SKM-1 treated with dmso at 0.1 percent for 144 hours (cell line): ENCODE measurements at regions not wholly inside any gene's neighbourhood (a gene's known extent, or its start where the extent isn't known, plus 50 kb on each side); places are given as distances from the start of the nearest gene placed in this dataset.
"Not testable (repeated sequence)": the region's sequence is repeated elsewhere in the genome, so short reads cannot be mapped to it uniquely, and the experiment has no call there.

Source experiments
- DNase-seq: peaks from one replicate; lab custom pipeline; 2025; ENCODE audit not compliant: unreplicated experiment; lab: John Stamatoyannopoulos, UW

DNA sequence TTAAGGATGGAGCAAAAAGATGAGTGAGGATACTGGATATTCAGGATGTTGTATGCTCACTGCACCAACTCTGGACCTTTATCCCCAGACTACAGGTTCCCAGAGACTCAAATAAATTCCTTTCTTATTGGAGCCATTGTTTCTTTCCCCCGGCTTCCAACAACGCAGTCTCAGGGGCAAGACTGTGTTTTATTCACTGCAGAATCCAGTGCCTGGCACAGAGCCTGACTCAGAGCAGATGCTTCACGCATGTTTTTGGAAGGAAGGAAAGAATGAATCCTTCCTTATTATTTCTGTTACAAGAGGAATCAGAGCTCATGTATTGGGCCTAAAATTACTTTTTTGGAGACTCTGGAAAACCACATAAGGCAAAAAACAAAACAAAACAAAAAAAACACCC, 96.0 kb upstream of the VGLL4 start:
- no peak for DNase-seq

DNA sequence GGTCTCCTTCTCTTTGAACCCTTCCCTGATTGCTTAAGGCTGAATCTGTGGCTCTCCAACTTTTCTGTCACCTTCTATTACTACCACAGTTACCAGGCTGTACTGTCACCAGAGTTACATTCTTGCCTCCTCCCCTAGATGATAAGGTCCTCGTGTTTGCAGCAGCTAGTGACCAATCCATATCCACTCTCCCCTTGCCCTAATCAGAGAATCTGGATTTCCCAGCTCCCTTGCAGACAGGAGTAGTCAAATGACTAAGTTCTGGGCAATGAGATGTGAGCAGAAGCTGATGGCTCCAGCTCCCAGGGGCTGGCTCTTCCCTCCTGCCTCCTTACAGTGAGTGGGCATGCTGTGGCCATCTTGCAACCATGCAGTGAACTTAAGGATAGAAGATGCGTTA, 95.4 kb upstream of the VGLL4 start:
- no peak for DNase-seq

DNA sequence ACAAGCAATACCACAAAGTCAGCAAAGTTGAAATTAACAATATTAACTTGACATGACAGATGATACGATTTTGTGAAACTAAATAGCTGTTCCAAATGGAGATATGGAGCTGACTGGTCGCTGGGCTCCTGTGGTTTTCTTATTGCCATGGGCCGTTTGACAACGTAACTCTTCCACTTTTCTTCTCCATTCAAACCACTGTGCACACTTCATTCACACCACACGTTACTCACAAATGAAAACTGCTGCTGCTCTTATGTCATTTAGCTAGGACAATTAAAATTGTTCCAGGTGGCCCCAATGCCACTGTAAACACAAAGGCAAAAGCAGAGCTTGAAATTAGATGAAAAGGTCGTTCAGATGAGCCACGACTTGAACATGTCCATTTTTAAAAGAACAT, 94.0 kb upstream of the VGLL4 start:
- no peak for DNase-seq

DNA sequence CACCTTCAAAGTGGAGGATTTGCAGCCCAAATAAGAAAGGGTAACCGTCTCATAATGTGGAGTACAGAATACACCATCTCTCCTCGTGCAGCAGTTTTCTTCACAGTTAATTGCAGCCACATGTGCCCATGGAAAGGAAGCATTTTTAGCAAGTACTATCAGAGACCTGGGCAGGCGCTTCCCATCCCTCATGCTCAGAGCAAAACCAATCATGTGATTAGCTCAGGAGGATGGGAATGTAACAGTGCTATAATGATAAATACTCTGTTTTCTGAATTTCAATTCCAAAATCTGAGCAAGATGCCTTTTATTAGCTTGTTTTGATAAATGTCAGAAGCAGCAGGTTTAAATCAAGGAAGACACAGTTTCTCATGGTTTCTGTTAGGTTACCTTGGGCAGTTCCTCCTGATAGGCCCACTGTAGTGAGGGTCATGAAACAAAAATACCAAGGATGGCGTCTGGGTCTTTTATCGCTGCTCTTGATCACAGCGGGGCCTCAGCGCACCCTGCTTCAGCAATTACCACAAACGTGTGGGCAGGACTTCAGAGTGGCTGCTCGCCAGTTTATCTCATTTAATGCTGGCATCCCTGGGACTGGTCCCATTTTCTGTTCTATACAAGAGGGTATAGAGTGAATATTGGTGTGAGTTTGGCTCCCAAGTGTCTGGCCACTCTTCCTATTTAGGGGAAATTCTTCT, 92.6 kb upstream of the VGLL4 start:
- no peak for DNase-seq

DNA sequence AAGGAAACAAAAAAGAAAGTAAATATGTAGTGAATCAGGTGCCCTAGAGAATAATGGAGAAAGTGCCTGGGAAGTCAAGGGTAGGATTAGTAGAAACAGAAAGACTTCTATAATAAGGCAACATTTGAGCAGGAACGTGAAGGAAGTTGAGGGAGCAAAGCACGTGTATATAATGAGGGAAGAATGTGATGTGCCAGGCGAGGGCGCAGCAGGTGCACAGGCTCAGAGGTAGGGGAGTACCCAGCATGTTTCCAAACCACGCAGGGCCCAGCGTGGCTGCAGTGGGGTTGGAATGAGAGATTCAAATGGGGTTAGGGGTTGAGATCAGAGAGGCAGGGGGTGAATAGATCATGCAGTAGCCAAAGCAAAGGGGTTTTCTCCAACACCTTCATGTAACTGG, 91.9 kb upstream of the VGLL4 start:
- DNase-seq: no peak

DNA sequence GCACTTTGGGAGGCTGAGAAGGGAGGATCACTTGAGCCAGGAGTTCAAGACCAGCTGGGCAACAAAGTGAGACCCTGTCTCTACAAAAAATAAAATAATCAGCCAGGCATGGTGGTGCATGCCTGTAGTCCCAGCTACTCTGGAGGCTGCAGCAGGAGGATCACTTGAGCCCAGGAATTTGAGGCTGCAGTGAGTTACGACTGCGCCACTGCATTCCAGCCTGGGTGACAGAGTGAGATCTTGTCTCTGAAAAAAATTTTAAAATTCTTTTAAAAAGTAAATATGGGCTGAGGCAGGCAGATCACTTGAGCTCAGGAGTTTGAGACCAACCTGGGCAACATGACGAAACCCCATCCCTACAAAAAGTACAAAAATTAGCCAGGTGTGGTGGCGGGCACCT, 91.4 kb upstream of the VGLL4 start:
- DNase-seq: not testable (repeated sequence)

DNA sequence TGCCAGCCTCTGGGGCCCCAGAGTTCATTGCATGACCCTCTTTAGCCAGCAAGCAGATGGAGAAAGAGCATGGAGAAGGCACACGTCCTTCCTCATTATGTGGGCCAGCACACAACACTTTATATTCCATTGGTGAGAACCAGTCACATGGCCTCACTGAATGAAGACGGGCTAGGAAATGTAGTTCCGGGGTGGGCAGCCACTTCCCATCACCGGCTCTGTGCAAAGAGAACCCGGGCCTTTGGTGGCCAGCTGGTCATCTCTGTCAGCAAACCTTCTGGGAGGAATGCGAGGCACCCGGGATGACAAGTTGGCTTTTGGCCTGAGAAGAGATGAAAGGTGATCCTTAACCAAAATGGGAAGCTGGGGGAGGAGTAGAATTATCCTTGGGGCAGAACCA, 90.2 kb upstream of the VGLL4 start:
- DNase-seq: no peak

DNA sequence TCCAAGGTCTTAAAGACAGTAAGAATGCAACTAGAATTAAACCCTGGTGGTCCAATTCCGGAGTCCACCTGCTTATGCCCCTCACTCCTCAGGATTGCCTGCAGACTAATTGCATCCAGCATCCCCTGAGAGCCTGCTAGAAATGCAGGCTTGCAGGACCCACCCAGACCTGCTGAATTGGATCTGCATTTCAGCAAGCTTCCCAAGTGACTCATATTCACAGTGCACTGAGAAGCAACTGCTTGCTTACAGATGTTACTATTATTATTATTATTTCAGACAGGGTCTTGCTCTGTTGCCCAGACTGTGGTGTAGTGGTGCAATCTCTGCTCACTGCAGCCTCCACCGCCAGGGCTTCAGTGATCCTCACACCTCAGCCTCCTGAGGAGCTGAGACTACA, 83.5 kb upstream of the VGLL4 start:
- no peak for DNase-seq

DNA sequence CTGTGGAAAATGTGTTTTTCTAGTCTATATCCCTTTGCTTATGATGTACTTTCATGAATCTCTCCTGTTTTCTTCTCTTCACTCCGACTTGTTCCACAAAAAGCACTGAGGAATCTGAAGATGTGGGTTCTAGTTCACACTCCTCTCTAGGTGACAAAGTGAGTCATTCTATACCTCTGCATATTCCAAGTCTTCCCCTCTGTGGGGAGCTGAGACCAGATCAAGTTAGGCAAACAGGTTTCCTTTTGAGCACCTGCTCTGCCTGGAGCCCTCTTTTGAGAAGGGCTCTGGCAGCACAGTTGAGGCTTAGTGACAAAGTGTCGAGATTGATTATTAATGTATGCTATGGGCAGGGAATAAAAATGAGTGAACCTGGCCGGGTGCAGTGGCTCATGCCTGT, 82.4 kb upstream of the VGLL4 start:
- no peak for DNase-seq

DNA sequence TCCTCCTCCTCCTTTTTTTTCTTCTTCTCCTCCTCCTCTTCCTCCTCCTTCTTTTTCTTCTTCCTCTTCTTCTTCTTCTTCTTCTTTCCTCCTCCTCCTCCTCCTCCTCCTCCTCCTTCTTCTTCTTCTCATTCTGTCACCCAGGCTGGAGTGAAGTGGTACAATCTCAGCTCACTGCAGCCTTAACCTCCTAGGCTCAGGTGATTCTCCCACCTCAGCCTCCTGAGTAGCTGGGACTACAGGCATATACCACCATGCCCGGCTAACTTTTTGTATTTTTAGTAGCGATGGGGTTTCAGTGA, 81.6 kb upstream of the VGLL4 start:
- DNase-seq: not testable (repeated sequence)

DNA sequence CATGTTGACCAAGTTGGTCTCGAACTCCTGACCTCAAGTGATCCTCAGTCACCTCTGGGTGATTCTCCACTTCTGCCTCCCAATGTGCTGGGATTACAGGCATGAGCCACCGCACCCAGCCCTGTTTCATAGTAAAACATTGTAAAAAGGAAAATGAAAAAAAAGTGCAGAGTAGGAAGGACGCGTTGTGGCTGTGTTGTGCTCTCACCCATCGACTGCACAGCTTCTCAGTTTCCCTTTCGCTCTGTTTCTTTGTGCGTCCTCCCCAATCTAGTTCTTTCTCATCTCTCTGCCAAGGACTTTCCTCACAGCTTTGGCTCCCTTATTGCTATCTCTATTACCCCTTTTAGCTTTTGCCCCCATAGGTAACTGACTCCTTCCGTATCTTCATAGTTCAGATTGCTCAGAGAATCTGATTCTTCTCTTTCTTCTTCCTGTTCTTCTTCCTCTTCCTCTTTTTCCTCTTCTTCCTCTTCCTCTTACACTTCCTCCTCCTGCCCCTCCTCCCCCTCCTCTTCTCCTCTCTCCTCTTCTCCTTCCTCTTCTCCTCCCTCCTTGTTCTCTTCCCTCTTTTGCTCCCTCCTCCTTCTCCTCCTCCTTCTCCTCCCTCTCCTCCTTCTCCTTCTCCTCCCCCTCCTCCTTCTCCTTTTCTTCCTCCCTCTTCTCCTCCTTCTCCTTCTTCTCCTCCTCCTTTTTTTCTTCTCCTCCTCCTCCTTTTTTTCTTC, 81.1 kb upstream of the VGLL4 start:
- DNase-seq: peak; percentile 64

DNA sequence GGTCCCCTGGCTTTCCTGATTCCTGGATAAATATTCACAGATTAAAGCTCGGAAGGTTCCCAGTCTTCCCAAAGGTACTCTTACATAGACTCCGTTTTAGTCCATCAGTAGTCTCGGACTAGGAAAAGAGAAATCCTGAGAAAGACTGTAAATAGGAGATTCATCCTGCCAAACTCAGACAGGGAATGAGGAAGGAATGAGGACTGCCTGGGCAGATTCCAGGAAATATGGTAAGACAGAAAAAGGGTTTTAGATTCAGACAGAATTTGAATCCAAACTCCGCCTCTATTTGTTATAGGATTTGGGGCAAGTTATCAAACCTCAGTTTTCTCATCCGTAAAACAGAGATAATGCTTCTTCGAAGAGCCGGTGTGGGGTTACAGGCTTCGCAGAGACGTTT, 77.8 kb upstream of the VGLL4 start:
- DNase-seq: no peak

DNA sequence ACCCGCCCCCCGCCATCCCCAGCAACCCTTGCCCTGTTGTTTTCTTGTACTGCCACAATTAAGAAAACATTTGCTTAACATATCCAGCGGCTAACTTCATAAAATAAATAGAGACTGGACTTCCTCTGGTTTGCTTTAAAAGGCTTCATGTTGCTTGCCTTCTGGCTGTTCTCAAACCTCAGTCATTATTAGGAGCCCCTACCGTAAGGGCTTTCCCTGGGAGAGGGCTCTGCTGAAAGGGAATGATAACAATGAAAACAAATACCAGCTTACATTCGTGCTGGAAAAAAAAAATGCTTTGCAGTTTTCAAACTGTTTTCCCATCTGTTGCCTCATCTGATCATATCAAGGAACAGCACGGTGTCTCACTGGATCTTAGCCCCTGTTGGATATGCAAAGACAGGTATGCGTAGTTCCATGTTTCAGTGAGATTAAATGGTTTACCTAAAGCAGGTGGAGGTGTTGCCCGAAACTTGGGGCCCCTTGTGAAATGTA, 77.2 kb upstream of the VGLL4 start:
- DNase-seq: no peak

DNA sequence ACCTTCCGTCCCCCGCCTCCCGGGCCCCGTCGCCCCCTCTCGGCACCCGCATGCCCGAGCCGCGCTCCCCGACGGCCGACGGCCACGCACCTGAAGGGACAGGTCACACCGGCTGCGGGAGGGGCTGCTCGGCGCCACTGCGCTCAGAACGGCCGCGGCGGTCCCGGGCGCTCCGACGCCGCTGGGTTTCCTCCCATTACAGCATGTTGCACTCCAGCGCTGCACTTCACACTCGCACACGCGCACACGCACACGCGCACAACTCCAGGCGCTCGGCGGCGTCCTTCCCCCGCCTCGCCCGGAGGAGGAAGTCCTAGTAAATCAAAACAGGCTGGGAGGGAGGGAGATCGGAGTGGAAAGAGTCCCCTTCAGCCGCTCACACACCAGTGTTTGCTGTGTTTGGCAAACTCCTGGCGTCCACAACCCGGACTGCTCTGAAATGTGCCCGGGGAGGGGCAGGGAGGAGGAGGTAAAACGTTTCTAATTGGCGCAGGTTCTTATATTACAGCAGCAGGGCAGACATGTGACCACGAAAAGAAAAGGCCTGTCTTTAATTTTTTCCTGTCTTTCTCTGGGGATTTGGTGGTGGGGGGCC, 76.7 kb upstream of the VGLL4 start:
- peak; percentile 70 for DNase-seq

DNA sequence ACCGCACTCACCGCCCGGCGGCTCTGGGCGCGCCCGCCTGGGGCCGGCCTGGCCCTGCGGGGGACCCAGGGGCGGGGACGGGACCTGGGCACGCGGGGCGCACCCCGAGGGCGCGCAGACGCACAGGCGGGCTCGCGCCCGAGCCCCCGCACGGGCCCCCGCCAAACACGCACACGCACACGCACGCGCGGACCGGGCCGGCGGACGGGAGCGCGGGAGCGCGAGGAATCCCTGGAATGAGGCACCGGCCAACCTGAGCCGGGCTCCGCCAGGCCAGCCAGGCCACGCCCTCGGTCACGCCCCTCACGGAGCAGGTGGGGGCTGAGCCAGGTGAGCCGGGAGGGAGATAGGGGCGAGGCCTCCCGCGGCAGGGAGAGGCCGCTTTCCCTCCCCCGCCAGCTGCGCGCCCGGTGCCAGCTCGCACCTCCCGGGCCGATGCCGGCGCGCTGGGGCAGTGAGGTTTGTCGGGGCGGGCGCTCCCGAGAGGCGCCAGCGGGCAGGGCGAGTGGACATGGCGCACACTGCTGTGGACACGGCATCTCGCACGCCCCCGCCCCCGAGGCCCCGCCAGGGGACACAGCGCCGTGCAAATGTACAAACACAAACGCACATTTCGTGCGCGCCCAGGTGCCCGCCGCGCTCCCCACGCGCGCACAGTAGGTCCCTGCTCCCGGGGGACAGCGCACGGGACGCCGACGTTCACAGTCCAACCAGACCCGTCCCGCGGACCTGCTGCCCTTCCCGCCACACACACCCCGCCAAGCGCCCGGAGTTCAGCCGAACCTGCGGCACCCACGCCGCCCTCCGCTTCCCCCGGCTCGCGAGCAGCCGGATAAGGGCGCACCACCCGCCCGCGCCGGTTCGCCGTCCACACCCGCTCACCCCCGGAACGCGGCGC, 75.9 kb upstream of the VGLL4 start:
- peak; percentile 55 for DNase-seq

DNA sequence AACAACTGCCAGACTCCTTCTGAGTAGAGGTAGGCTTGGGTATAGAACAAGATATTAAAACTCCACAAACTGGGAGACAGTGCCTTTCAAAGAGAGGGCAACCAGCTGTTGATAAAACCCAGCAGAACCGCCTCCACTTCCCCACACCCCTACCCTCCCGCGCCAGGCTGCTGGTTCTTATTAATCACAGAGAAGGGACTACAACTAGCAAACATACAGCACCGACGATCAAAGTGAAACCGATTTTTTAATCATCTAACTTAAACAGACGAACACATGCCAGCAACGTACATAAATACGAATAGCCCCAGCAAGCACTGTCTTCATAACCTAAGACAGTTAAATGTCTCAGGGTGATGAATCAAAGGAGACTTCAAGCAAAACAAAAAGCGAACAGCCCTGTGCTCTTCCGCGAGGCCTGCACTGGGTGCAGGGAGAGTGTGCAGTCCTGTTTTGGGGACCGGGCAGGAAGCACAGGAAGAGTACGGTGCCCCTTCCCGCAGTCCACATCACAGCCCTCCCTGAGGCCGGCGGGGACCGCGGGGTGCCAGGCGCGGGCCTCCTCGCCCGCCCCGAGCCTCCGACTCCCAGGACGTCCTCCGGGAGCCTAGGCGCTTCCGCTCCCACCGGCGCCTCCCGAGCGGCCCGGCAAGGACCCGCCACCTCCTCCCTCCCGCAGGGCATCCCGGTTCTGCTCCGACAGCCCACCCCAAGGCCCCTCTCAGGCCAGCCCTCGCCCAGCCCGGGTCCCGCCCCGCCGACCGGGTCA, 75.1 kb upstream of the VGLL4 start:
- no peak for DNase-seq

DNA sequence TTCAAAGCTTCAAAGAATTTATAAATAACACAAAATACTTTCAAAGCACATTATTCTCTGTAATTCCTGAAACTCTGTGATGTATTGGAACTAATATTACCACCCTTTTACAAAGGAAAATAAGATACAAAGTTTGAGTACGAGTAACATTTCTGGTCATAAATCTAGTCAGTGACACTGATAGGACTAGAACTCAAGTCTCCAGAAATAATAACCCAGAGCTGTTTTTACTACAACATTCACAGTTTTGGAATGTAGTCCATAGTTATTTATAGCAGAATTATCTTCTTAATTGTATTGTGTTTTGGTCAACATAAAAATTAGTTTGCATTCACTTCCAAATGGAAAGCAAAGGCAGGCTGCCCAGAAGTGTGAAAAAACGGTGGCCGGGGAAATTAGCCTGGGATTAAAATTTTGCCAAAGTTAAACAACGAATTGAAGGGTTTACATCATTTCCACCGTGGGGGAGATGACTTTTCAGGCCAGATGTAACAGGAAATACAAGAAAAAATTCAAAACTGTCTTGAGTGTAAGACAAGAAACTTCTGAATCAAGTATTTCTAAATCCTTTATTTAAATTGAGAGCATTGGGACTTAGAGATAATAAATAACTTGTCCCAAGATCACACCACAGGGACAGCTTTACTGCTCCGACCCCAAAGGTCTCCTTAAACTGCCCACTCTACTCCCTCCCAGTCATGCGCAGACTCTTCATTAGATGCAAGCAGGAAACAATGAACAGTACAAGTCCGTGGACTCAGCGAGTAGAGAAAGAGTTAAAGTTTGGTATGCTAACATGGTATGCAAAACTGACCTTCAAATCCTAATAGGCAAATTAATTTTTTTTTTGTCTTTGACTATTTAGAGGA, 74.3 kb upstream of the VGLL4 start:
- no peak for DNase-seq

DNA sequence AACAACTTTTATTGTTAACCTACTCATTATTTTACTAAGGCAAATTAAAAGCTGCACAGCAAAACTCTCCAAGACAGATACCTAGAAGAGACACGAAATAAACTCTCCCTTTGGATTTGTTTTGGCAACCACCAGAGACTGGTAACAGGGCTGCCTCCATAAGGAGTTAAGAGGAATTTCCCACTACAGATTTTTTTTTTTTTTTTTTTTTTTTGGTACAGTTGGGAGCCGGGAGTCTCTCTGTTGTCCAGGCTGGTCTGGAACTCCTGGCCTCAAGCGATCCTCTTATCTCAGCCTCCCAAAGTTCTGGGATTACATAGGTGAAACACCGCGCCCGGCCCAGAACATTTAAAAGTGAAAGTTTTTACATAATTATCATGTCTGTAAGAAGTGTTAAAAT, 73.6 kb upstream of the VGLL4 start:
- DNase-seq: no peak

DNA sequence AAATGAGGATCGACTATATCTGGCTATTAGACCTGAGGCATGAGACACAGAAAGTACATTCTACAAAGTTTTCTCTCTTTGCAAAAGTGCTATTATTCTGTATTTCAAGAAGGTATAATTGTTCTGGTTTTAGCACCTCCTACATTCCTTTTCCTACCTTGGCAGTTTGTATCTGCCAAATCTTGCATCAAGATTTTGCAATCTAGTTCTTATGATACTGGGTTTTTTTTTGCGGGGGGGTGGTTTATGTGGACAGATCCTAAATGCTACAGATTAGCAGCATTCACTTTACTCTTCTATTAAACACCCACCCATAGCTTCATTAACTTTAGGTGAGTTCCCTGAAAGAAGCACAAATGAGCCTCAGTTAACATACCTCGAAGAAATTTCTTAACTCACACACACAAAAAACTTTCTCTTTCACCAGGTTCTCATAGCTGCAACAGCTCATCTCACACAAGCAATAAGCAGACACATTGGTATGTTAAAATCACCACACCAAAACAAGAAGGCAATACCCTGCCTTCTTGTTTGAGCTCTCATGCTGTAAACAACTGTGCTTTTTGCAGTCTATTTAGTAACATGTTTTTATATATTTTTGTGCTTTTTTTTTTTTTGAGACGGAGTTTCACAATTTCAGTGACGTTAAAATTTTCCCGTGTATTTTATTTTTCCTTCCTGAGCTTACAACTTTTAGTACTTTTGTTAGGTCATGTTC, 73.0 kb upstream of the VGLL4 start:
- no peak for DNase-seq
